ENCODE measurements at regions not wholly inside any gene's neighbourhood (a gene's known extent, or its start where the extent isn't known, plus 50 kb on each side); places are given as distances from the start of the nearest gene placed in this dataset.

DNA sequence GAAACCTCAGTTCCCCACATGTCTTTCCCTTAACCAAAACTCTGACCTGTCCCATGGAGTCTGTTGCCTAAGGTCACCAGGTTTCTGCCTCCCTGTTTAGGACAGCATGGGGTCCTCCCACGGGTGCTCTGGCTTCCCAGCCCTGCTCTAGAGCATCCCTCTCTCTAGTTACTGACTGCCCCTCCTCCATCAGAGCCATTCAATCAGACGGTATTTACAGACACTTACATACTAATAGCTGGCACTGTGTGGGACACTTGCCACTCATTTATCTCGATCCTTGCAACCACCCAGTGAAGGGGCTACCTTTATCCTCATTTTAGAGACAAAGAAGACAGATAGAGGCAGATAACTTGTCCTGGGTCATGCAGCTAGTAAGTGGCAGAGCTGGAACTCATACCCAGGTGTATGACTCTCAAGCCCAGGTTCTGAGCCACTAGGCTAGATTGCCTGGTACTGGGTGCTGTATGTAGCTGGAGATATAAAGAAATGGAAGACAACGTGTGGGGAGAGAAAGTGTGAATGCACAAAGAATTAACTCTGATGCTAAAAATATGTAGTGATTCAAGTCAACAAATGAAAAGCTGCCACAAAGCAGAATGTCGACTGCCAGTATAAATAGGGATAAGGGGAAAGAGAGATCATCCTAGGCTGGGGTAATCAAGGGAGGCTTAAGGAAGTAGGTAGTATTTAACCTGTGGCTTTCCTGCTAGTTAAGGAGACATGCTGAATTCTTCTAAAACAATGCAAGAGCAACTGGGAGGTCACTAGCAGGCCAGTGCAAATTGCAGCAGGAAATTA is 52.5 kb upstream of the PDE8B start:
- DNase-seq, result no peak

DNA sequence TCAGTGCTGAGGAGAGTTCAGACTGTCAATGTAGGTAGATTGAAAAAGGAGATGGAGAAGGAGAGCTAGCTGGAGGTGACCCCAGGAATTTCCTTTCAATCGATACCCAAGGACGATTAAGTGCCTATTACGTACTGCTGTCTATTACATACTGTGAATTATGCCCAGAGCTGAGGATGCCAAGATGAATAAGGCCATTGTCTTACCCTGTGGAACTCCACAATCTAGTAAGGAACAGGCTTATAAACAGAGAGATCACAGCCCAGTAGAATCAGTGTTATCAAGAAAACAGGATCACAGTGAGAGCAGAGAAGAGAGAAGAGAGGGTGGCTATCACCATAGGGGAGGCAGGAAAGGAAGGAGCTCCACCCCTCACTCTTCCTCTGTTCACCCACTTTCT is 54.1 kb upstream of the PDE8B start:
- DNase-seq, result no peak

DNA sequence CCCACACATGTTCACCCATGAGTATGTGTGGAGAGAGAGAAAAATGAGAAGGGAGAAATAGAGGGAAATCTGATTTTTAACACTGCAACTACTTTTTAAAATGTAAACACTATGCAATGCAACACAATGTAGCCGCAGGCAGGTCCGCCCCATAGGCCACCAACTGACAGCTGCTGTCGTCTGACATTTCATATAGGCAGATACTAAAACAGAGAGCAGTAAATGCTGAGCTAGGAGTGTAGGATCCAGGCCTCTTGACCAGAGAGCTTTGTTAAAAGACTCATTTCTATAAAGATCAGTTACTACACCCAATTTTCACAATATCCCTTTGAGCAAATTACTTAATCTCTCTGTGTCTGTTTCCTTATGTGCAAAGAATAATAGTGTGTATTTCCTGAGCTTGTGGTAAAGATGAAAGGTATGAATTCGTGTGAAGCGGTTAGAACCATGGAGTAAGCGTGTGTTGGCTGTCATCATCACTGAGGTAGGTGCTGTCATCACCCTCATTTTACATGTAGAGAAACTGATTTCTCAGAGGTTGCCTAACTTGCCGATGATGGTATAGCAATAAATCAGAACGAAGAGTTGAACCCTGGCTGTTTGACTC is 55.2 kb upstream of the PDE8B start:
- DNase-seq, result peak; percentile 29

DNA sequence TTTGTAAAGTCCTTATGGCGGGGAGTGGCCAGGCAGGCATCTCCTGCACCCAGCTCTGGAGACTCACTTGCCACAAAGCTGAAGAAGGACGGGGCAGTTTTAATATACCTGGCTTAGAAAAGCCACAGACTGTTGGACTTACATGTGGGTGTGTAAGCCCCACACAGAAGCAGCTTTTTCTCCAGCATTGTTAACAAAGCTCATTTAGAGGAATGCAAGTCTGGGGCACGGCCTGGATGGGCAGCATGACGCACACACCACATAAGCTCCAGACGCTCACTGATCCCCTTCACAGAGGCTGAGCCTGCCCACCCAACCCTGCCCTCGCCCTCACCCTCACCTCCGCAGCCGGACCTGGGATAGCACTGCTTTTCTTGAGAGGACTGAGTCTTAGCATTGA is 58.0 kb upstream of the PDE8B start:
- DNase-seq, result no peak

DNA sequence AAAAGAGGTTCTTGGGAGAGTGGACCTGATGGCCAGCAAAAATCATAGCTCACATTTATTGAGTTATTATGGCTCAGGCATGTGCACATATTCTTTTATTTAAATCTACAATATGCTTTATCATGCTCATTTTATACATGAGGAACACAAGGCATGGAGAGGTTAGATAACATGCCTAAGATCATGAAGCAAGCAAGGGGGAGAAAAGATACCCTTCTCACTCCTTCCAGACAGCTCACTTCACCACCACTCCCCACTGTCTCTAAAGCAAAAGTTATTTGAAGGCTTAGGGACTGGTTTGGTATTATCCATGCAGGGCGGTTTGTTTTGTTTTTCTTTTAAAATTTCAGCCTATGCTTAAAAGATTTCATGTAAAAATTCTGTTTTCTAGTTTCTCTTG is 59.0 kb upstream of the PDE8B start:
- no peak for DNase-seq

DNA sequence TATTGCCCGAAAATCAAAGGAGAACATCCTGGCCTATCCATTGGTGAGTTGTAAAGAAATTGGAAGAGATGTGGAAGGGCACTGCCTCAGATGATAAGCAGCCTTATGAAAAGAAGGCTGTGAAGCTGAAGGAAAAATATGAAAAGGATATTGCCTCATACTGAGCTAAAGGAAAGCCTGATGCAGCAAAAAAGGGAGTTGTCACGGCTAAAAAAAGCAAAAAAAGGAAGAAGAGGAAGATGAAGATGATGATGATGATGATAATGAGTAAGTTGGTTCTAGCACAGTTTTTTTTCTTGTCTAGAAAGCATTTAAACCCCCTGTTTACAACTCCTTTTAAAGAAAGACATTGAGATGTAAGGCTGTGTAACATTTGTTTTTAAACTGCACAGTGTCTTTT is 59.8 kb upstream of the ZBED3 start:
- no peak for DNase-seq

DNA sequence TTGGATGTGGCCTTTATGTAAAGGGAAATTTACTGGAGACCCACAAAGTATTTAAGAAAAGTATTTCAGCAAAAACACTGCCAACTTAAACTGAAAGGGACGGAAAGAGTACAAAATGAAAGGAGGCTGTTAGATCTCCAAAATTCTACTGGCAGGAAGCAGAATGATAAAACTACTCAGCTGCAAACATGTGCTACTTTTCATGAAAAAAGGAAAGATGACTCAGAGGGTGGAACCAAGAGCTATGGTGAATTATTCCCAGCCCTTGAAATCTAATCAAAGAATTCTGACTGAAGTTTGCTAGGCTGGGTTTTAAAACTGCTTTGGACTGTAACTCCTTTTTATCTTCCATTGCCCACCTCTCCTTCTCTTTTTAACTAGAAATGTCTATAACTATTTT is 58.6 kb upstream of the ZBED3 start:
- no peak for DNase-seq

DNA sequence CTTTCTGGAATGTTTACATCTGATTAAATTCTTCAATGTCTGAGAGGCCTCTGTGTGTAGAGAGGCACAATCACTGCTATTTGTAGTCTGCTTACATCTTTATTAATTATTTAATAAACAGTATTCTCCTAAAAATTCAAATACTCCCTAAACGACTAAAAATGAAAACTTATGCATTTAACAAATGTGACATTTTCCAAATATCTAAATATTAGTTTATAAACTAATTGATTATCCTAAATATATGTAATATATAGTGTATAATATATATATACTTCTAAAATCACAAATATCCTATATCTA is 57.7 kb upstream of the ZBED3 start:
- DNase-seq, result no peak

DNA sequence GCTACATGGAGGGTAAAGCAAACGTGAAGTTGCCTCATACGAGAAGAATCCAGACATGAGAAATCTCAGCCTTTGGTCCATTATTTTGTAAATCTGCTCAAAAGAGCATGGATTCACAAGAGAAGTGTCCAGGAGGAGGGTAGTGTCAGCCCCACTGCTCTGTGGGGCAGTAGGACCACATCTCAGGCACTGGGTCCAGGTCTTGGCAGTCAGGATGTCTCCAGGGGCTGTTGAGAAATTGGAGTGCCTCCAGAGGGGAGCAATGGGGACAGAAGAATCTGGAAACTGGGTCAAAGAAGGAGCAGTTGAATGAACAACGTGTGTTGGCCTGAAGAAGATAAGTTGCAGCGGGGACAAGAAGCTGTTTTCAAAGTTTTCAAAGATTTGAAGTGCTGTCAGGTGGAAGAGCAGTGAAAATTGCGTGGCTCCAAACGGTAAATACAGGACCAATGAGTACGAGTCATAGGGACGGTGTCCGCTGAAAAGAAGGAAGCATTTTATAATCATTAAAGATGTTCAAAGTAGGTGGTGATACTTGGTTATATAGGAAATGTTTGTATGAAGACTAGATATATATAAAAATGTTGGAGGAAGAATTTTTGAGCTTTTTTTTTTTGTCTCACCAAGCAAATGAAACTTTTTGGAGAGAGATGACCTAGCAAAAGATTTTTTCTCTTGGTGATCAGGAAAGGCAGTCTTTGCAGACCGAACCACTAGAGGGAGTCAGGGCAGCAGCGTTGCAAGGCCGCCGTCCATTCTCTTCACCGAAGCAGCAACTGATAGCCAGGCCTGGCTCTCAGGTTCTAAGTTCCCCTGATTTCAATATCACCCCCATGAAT is 57.1 kb upstream of the ZBED3 start:
- peak; percentile 71 for DNase-seq

DNA sequence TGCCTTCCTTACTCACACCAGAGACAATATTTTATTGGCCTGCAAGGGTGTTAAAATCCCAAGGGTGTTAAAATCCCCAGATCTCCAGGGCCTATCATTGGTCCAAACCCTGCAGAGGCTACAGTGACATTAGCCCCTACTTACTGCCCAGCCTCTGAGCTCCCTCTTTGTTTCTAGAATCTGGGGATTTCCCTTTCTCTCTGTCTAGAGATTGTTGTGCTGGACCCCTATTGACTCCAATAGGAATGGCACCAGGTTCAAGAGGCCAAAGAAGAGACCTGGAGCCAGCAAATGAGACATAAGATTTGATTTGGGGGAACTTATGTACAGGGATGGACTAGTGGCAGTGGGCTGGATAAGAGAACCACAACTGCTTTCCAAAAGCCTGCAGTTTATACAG is 53.3 kb upstream of the ZBED3 start:
- no peak for DNase-seq

DNA sequence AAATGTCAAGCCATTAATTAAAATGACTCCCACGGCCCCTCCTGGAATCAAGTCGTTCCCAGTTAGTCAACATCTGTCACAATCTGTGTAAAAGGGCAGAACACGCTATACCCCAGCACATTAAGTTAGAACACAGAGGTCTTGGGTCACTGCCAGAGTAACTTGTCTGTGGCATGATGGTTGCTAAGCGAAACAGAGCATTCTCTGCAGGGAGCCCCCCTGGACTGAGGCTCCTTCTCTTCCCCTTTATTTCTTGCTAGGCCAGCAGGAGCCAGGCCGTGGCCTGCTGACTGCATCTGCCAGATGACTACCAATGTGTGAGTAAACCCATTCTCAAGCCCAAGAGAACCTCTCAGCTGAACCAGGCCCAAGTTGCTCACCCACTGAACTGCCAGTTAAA is 51.9 kb upstream of the ZBED3 start:
- no peak for DNase-seq

Data from activated CD4-positive, alpha-beta T cell treated with anti-CD3 and anti-CD28 coated beads, Interleukin-2, amount 50 U/mL, for 16 hours (primary cell).